GM12878 (cell line): ENCODE measurements at regions not wholly inside any gene's neighbourhood (a gene's known extent, or its start where the extent isn't known, plus 50 kb on each side); places are given as distances from the start of the nearest gene placed in this dataset.

Experiments used
- ATAC-seq: fragments of 200-7000 bp; cut with Tn5 transposase; 3 replicates; pipeline ENCODE4 v1.9.1; 2020; ENCODE audit warnings: mild to moderate bottlenecking, moderate library complexity
- BruUV-seq: library from RNA; stranded (reverse); fragments of 400-500 nt; replicated peaks from 2 replicates; lab custom pipeline; 2021; lab: Mats Ljungman, UMichigan
- CTCF ChIA-PET: fragments of 300-600 bp; sonication (Branson Sonifier 250); formaldehyde crosslinking; extraction: SDS; loops from one replicate; lab custom pipeline; 2021; ENCODE audit warnings: inconsistent platforms; lab: Yijun Ruan, JAX
- POLR2A ChIA-PET: fragments of 350-600 bp; formaldehyde crosslinking; extraction: SDS; loops from one replicate; lab custom pipeline; 2021; ENCODE audit warnings: inconsistent platforms; lab: Charles Lee
- RAD21 ChIA-PET: fragments of 300-600 bp; sonication (Branson Sonifier 250); formaldehyde crosslinking; loops from one replicate; lab custom pipeline; 2023; ENCODE audit warnings: antibody characterized with exemption; ENCODE audit not compliant: unreplicated experiment; lab: Charles Lee
- SMC1A ChIA-PET: fragments of 300-600 bp; sonication (Branson Sonifier 250); formaldehyde crosslinking; loops from one replicate; lab custom pipeline; 2023; ENCODE audit not compliant: unreplicated experiment, uncharacterized antibody; lab: Charles Lee
- DNase-seq: peaks from one replicate; pipeline ENCODE4 v3.0.0-alpha.2; 2011; ENCODE audit warnings: low read depth, low spot score
- FAIRE-seq: peaks from 3 replicates; lab custom pipeline; 2011; peaks lifted over from hg19 to GRCh38; lab: Jason Lieb, UNC
- H2AFZ ChIP-seq: 2 replicates; pipeline ENCODE4 v1.6.0; 2011; ENCODE audit warnings: low read depth, low read length, control low read depth; ENCODE audit not compliant: control insufficient read depth
- H3K27ac ChIP-seq: 2 replicates; pipeline ENCODE4 v1.5.1; 2011; ENCODE audit warnings: control low read depth; ENCODE audit not compliant: control insufficient read depth, insufficient read depth
- H3K27me3 ChIP-seq, 2 experiments: replicated peaks in 1 of 2; 2 replicates each; pipeline versions ENCODE4 v1.6.0 to v1.6.1; 2011; ENCODE audit warnings: low read length in 1 of 2; ENCODE audit not compliant: control insufficient read depth in 2 of 2, insufficient read depth in 2 of 2
- H3K36me3 ChIP-seq, 2 experiments: 2 replicates each; pipeline ENCODE4 v1.5.1; 2011; ENCODE audit warnings: low read length in 1 of 2; ENCODE audit not compliant: control insufficient read depth in 2 of 2, insufficient read depth in 2 of 2
- H3K4me1 ChIP-seq: 2 replicates; pipeline ENCODE4 v1.6.1; 2011; ENCODE audit warnings: mild to moderate bottlenecking, low read length, moderate library complexity, mixed read lengths; ENCODE audit not compliant: control insufficient read depth, insufficient read depth
- H3K4me2 ChIP-seq: 2 replicates; pipeline ENCODE4 v1.6.0; 2011; ENCODE audit warnings: control low read depth; ENCODE audit not compliant: control insufficient read depth, insufficient read depth
- H3K4me3 ChIP-seq: fragments of 200-600 bp; sonication (generic); 2 replicates; pipeline ENCODE4 v1.5.1; 2016
- H3K79me2 ChIP-seq: 2 replicates; pipeline ENCODE4 v1.6.0; 2011; ENCODE audit warnings: low read length; ENCODE audit not compliant: control insufficient read depth, insufficient read depth
- H3K9ac ChIP-seq: 2 replicates; pipeline ENCODE4 v1.8.0; 2011; ENCODE audit warnings: low read length, control low read depth, mixed read lengths; ENCODE audit not compliant: control insufficient read depth, insufficient read depth
- H3K9me3 ChIP-seq: replicated peaks from 3 replicates; pipeline ENCODE4 v1.5.1; 2011; ENCODE audit warnings: mild to moderate bottlenecking, low read length; ENCODE audit not compliant: control insufficient read depth, insufficient read depth
- H4K20me1 ChIP-seq: 2 replicates; pipeline ENCODE4 v1.6.0; 2011; ENCODE audit not compliant: control insufficient read depth, insufficient read depth
- ATF7 ChIP-seq: fragments of 450-650 bp; IDR thresholded peaks from 2 replicates; pipeline ENCODE4 v1.6.1; 2016; ENCODE audit warnings: low read depth, mild to moderate bottlenecking
- BRCA1 ChIP-seq: IDR thresholded peaks from 2 replicates; pipeline ENCODE4 v1.6.1; 2011; ENCODE audit warnings: low read depth, low read length, improper control_type of control experiment
- CHD4 ChIP-seq: fragments of 200-600 bp; sonication (generic); IDR thresholded peaks from 2 replicates; pipeline ENCODE4 v1.6.1; 2016; ENCODE audit warnings: mild to moderate bottlenecking
- EP300 ChIP-seq, 2 experiments: fragments of 150-350 bp in 1 of 2; IDR thresholded peaks; 2 replicates each; pipeline ENCODE4 v1.6.1; 2011 to 2012; ENCODE audit warnings: low read depth in 2 of 2, low read length in 2 of 2, borderline replicate concordance in 1 of 2, improper control_type of control experiment in 1 of 2, inconsistent platforms in 1 of 2; ENCODE audit not compliant: control insufficient read depth in 1 of 2
- HCFC1 ChIP-seq: fragments of 150-350 bp; IDR thresholded peaks from 2 replicates; pipeline ENCODE4 v1.6.1; 2014; ENCODE audit warnings: low read length
- HDAC2 ChIP-seq: fragments of 200-600 bp; sonication (generic); IDR thresholded peaks from 2 replicates; pipeline ENCODE4 v1.6.1; 2017
- JUNB ChIP-seq: IDR thresholded peaks from 2 replicates; pipeline ENCODE4 v1.6.1; 2016; ENCODE audit warnings: antibody characterized with exemption, mild to moderate bottlenecking
- RB1 ChIP-seq: fragments of 450-650 bp; formaldehyde crosslinking; IDR thresholded peaks from 2 replicates; pipeline ENCODE4 v1.6.1; 2017; ENCODE audit warnings: mild to moderate bottlenecking, borderline replicate concordance
- SMC3 ChIP-seq: IDR thresholded peaks from 2 replicates; pipeline ENCODE4 v1.6.1; 2011; ENCODE audit warnings: low read length, improper control_type of control experiment, borderline replicate concordance
- TCF3 ChIP-seq: IDR thresholded peaks from 2 replicates; pipeline ENCODE4 v1.6.1; 2012; ENCODE audit warnings: low read depth, mild to moderate bottlenecking, low read length, borderline replicate concordance; ENCODE audit not compliant: insufficient read depth
- ZNF274 ChIP-seq: IDR thresholded peaks from one replicate; pipeline ENCODE4 v1.8.0; 2011; ENCODE audit not compliant: insufficient read length, insufficient read depth
- ZSCAN29 ChIP-seq: fragments of 450-650 bp; IDR thresholded peaks from 2 replicates; pipeline ENCODE4 v1.6.1; 2017; ENCODE audit warnings: mild to moderate bottlenecking, moderate library complexity
- ZZZ3 ChIP-seq: IDR thresholded peaks from 2 replicates; pipeline ENCODE4 v1.6.1; 2011; ENCODE audit warnings: low read depth; ENCODE audit not compliant: control insufficient read depth, insufficient read length
- WGBS: methylation state at CpG from one replicate; pipeline ENCODE4 v1.1.6; 2016; ENCODE audit warnings: low lambda C conversion rate; ENCODE audit not compliant: insufficient replicate concordance, insufficient coverage; ENCODE audit errors: missing lambda C conversion rate; 5-methylcytosine and 5-hydroxymethylcytosine counted together
- in situ Hi-C: fragments of 300-500 bp; cut with MboI; formaldehyde crosslinking; loops from 9 replicates; pipeline ENCODE4 v1.14.3; 2018; ENCODE audit warnings: mixed read lengths
- intact Hi-C: fragments of 100-400 bp; cut with micrococcal nuclease; formaldehyde crosslinking; loops from one replicate; pipeline ENCODE4 v1.14.2; 2022; ENCODE audit not compliant: unreplicated experiment

- TF ChIP-seq SMC3 (no peak), RB1 (no peak), ZZZ3 (no peak), ZSCAN29 (no peak), CHD4 (no peak), JUNB (no peak), HCFC1 (no peak), HDAC2 (no peak), TCF3 (no peak), BRCA1 (no peak), EP300 (IDR thresholded peaks at IDR 0.05; ENCODE audit: borderline replicate concordance in 1 of 2, control insufficient read depth in 1 of 2, low read depth in 2 of 2, low read length in 2 of 2) (no peak), ZNF274 (no peak), ATF7 (no peak)
- TF ChIP-seq, all 136 proteins: peak for 0
- in situ Hi-C loops: no loop called here
- BruUV-seq: no TSS peak
- Histone ChIP-seq H2AFZ (no peak overlapping the region), H3K79me2 (no peaks in the 10 kb centered on the region), H3K4me2 (no peak overlapping the region), H3K27ac (no peak overlapping the region), H3K9ac (no peak overlapping the region), H3K36me3 (no peaks in the 10 kb centered on the region), H3K4me3 (no peak overlapping the region), H3K4me1 (no peaks in the 10 kb centered on the region), H4K20me1 (no peaks in the 10 kb centered on the region), H3K9me3 (no peaks in the 10 kb centered on the region), H3K27me3 (no peaks in the 10 kb centered on the region)
- ChIA-PET CTCF (no interaction called here), SMC1A (interaction anchor here (0.6 to 1.6 kb wide), 2 partner anchors 9 to 149 kb away, joined by 3 to 4 read pairs; no protein-coding TSS in a partner anchor), RAD21 (no interaction called here), POLR2A (no interaction called here)
- DNase-seq (no peak), ATAC-seq (no peak), FAIRE-seq (no peak)
- intact Hi-C loops: no loop called here
- no CpG with 5 or more reads among the region's 2 CpGs for WGBS
These were observed 229.8 kb upstream of the SASH1 start for GRCh38 chr6:148112851-148113319.
